MV-4-11 (cell line): ENCODE measurements at regions not wholly inside any gene's neighbourhood (a gene's known extent, or its start where the extent isn't known, plus 50 kb on each side); places are given as distances from the start of the nearest gene placed in this dataset.
"Not testable (repeated sequence)": the region's sequence is repeated elsewhere in the genome, so short reads cannot be mapped to it uniquely, and the experiment has no call there.

Experiments
- DNase-seq: peaks from one replicate; lab custom pipeline; 2025; lab: John Stamatoyannopoulos, UW

- peak; percentile 99 for DNase-seq
Measured at GRCh38 chr13:112174476-112175110, 107.6 kb downstream of the SOX1 start.

GRCh38 chr13:112175162-112176075 lies 108.5 kb downstream of the SOX1 start:
- peak; percentile 24 for DNase-seq

- not testable (repeated sequence) for DNase-seq
Measured at GRCh38 chr13:112176141-112177119, 109.5 kb downstream of the SOX1 start.

GRCh38 chr13:112177450-112178288 lies 110.7 kb downstream of the SOX1 start:
- DNase-seq = no peak

GRCh38 chr13:112178769-112179168 lies 111.8 kb downstream of the SOX1 start:
- no peak for DNase-seq

- no peak for DNase-seq
Measured at GRCh38 chr13:112179421-112179820, 112.5 kb downstream of the SOX1 start.

GRCh38 chr13:112179995-112180394 lies 113.0 kb downstream of the SOX1 start:
- no peak for DNase-seq

GRCh38 chr13:112181336-112182067 lies 114.6 kb downstream of the SOX1 start:
- no peak for DNase-seq

GRCh38 chr13:112182251-112182650 lies 115.3 kb downstream of the SOX1 start:
- no peak for DNase-seq

GRCh38 chr13:112182846-112183531 lies 116.0 kb downstream of the SOX1 start:
- DNase-seq = peak; percentile 94

- no peak for DNase-seq
Measured at GRCh38 chr13:112183532-112184090, 116.7 kb downstream of the SOX1 start.

- DNase-seq = no peak
Measured at GRCh38 chr13:112184261-112184660, 117.3 kb downstream of the SOX1 start.

GRCh38 chr13:112184851-112185371 lies 118.0 kb downstream of the SOX1 start:
- DNase-seq = no peak

- no peak for DNase-seq
Measured at GRCh38 chr13:112185466-112185865, 118.5 kb downstream of the SOX1 start.

GRCh38 chr13:112186091-112186490 lies 119.1 kb downstream of the SOX1 start:
- DNase-seq = no peak

GRCh38 chr13:112187527-112188297 lies 120.8 kb downstream of the SOX1 start:
- DNase-seq = no peak

GRCh38 chr13:112188298-112188610 lies 121.3 kb downstream of the SOX1 start:
- no peak for DNase-seq

- no peak for DNase-seq
Measured at GRCh38 chr13:112193463-112194166, 126.7 kb downstream of the SOX1 start.
